A549 (cell line): ENCODE measurements at regions not wholly inside any gene's neighbourhood (a gene's known extent, or its start where the extent isn't known, plus 50 kb on each side); places are given as distances from the start of the nearest gene placed in this dataset.

Source experiments
- POLR2AphosphoS2 ChIP-seq: conservative IDR thresholded peaks from 2 replicates; pipeline ENCODE4 v1.6.1; 2012; ENCODE audit warnings: low read length, improper control_type of control experiment, inconsistent platforms
- USF2 ChIP-seq: fragments of 450-650 bp; IDR thresholded peaks from 2 replicates; pipeline ENCODE4 v1.6.1; 2014; ENCODE audit warnings: antibody characterized with exemption

- no peak for TF ChIP-seq USF2
- TF ChIP-seq POLR2AphosphoS2 = no peak
Measured at GRCh38 chr13:80259159-80259558, 81.8 kb downstream of the SPRY2 start.
